SK-N-SH treated with all-trans-retinoic acid at 6 μM for 48 hours (cell line): ENCODE measurements at regions not wholly inside any gene's neighbourhood (a gene's known extent, or its start where the extent isn't known, plus 50 kb on each side); places are given as distances from the start of the nearest gene placed in this dataset.

Experiments used
- ATAC-seq: fragments of 200-7000 bp; cut with Tn5 transposase; 3 replicates; pipeline ENCODE4 v1.9.1; 2020; ENCODE audit warnings: mild to moderate bottlenecking, moderate library complexity
- BACH2 ChIP-seq: fragments of 250-450 bp; sonication (Bioruptor Pico); IDR thresholded peaks from 2 replicates; pipeline ENCODE4 v1.9.0; 2021; ENCODE audit warnings: mild to moderate bottlenecking, borderline replicate concordance
- CSDC2 ChIP-seq: fragments of 250-450 bp; sonication (Bioruptor Pico); IDR thresholded peaks from 2 replicates; pipeline ENCODE4 v1.5.0; 2020; ENCODE audit warnings: mild to moderate bottlenecking, moderate library complexity
- GLIS3 ChIP-seq: fragments of 250-450 bp; sonication (Bioruptor Pico); IDR thresholded peaks from 2 replicates; pipeline ENCODE4 v1.5.0; 2020; ENCODE audit warnings: mild to moderate bottlenecking, moderate library complexity
- OSR1 ChIP-seq: fragments of 250-450 bp; sonication (Bioruptor Pico); IDR thresholded peaks from 2 replicates; pipeline ENCODE4 v1.8.0; 2022; ENCODE audit warnings: moderate library complexity, mild to moderate bottlenecking, inconsistent platforms
- RARB ChIP-seq: fragments of 250-450 bp; sonication (Bioruptor Pico); IDR thresholded peaks from 2 replicates; pipeline ENCODE4 v1.8.0; 2021; ENCODE audit warnings: mild to moderate bottlenecking, moderate library complexity
- TCF4 ChIP-seq: fragments of 250-450 bp; sonication (Bioruptor Pico); IDR thresholded peaks from 2 replicates; pipeline ENCODE4 v1.8.0; 2021; ENCODE audit warnings: mild to moderate bottlenecking, moderate library complexity, borderline replicate concordance
- TOX ChIP-seq: fragments of 250-450 bp; sonication (Bioruptor Pico); IDR thresholded peaks from 2 replicates; pipeline ENCODE4 v1.8.0; 2021; ENCODE audit warnings: mild to moderate bottlenecking, moderate library complexity, borderline replicate concordance
- ZC3H10 ChIP-seq: fragments of 250-450 bp; sonication (Bioruptor Pico); IDR thresholded peaks from 2 replicates; pipeline ENCODE4 v1.5.1; 2021; ENCODE audit warnings: mild to moderate bottlenecking, moderate library complexity
- ZFP3 ChIP-seq: fragments of 250-450 bp; sonication (Bioruptor Pico); IDR thresholded peaks from 2 replicates; pipeline ENCODE4 v1.5.0; 2020; ENCODE audit warnings: mild to moderate bottlenecking, moderate library complexity
- ZFP30 ChIP-seq: fragments of 450-650 bp; formaldehyde crosslinking; IDR thresholded peaks from 2 replicates; pipeline ENCODE4 v1.5.0; 2022; ENCODE audit warnings: mild to moderate bottlenecking, moderate library complexity
- ZNF565 ChIP-seq: fragments of 450-650 bp; formaldehyde crosslinking; conservative IDR thresholded peaks from 2 replicates; pipeline ENCODE4 v1.5.0; 2020; ENCODE audit warnings: low read depth, mild to moderate bottlenecking, moderate library complexity
- TF ChIP-seq, protein P1 (sequence below): fragments of 250-450 bp; sonication (Bioruptor Pico); IDR thresholded peaks from 2 replicates; pipeline ENCODE4 v1.5.1; 2021; ENCODE audit warnings: mild to moderate bottlenecking, moderate library complexity
- TF ChIP-seq, protein P2 (sequence below): fragments of 250-450 bp; sonication (Bioruptor Pico); IDR thresholded peaks from 2 replicates; pipeline ENCODE4 v1.8.0; 2021; ENCODE audit warnings: low read depth, mild to moderate bottlenecking, moderate library complexity, borderline replicate concordance
- TF ChIP-seq, protein P3 (sequence below): fragments of 250-450 bp; sonication (Bioruptor Pico); IDR thresholded peaks from 2 replicates; pipeline ENCODE4 v1.5.0; 2020; ENCODE audit warnings: mild to moderate bottlenecking, moderate library complexity
- TF ChIP-seq, protein P4 (sequence below): fragments of 250-450 bp; sonication (Bioruptor Pico); IDR thresholded peaks from 2 replicates; pipeline ENCODE4 v1.5.1; 2020; ENCODE audit warnings: low read depth, mild to moderate bottlenecking, moderate library complexity
- TF ChIP-seq, protein P5 (sequence below): fragments of 250-450 bp; sonication (Bioruptor Pico); IDR thresholded peaks from 2 replicates; pipeline ENCODE4 v1.8.0; 2020; ENCODE audit warnings: mild to moderate bottlenecking, moderate library complexity, borderline replicate concordance

DNA sequence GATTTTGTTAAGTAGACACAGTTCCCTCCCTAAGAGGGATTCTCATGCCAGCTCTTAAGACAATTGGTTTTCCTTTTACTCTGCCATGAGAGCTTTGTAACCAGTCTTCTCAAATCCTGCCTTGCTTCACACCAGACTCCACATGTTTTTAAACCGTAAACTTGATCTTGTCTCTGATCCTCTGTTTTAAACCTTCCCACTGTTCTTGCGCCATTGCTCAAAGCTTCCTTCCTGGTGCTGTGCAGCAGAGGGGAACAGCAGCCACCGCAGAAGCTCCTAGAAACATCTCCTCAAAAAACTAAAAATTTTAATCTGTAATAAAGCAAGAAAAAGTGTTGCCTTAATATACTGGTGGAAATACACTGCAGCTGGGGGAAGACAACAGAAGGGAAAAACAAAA, 154.5 kb upstream of the SATB1 start:
- TF ChIP-seq, protein P1, sequence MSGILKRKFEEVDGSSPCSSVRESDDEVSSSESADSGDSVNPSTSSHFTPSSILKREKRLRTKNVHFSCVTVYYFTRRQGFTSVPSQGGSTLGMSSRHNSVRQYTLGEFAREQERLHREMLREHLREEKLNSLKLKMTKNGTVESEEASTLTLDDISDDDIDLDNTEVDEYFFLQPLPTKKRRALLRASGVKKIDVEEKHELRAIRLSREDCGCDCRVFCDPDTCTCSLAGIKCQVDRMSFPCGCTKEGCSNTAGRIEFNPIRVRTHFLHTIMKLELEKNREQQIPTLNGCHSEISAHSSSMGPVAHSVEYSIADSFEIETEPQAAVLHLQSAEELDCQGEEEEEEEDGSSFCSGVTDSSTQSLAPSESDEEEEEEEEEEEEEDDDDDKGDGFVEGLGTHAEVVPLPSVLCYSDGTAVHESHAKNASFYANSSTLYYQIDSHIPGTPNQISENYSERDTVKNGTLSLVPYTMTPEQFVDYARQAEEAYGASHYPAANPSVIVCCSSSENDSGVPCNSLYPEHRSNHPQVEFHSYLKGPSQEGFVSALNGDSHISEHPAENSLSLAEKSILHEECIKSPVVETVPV (CRISPR knock-in tag), result no peak
- TF ChIP-seq TCF4 (CRISPR knock-in tag) (no peak), GLIS3 (CRISPR knock-in tag) (no peak), ZFP3 (no peak), BACH2 (CRISPR knock-in tag) (no peak), RARB (no peak), CSDC2 (CRISPR knock-in tag) (no peak), ZC3H10 (CRISPR knock-in tag) (no peak), ZNF565 (CRISPR knock-in tag) (no peak), OSR1 (CRISPR knock-in tag) (no peak)
- TF ChIP-seq, protein P2, sequence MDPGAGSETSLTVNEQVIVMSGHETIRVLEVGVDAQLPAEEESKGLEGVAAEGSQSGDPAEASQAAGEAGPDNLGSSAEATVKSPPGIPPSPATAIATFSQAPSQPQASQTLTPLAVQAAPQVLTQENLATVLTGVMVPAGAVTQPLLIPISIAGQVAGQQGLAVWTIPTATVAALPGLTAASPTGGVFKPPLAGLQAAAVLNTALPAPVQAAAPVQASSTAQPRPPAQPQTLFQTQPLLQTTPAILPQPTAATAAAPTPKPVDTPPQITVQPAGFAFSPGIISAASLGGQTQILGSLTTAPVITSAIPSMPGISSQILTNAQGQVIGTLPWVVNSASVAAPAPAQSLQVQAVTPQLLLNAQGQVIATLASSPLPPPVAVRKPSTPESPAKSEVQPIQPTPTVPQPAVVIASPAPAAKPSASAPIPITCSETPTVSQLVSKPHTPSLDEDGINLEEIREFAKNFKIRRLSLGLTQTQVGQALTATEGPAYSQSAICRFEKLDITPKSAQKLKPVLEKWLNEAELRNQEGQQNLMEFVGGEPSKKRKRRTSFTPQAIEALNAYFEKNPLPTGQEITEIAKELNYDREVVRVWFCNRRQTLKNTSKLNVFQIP (CRISPR knock-in tag), result no peak
- TF ChIP-seq, protein P3, sequence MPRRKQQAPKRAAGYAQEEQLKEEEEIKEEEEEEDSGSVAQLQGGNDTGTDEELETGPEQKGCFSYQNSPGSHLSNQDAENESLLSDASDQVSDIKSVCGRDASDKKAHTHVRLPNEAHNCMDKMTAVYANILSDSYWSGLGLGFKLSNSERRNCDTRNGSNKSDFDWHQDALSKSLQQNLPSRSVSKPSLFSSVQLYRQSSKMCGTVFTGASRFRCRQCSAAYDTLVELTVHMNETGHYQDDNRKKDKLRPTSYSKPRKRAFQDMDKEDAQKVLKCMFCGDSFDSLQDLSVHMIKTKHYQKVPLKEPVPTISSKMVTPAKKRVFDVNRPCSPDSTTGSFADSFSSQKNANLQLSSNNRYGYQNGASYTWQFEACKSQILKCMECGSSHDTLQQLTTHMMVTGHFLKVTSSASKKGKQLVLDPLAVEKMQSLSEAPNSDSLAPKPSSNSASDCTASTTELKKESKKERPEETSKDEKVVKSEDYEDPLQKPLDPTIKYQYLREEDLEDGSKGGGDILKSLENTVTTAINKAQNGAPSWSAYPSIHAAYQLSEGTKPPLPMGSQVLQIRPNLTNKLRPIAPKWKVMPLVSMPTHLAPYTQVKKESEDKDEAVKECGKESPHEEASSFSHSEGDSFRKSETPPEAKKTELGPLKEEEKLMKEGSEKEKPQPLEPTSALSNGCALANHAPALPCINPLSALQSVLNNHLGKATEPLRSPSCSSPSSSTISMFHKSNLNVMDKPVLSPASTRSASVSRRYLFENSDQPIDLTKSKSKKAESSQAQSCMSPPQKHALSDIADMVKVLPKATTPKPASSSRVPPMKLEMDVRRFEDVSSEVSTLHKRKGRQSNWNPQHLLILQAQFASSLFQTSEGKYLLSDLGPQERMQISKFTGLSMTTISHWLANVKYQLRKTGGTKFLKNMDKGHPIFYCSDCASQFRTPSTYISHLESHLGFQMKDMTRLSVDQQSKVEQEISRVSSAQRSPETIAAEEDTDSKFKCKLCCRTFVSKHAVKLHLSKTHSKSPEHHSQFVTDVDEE (CRISPR knock-in tag), result no peak
- ATAC-seq, result no peak

DNA sequence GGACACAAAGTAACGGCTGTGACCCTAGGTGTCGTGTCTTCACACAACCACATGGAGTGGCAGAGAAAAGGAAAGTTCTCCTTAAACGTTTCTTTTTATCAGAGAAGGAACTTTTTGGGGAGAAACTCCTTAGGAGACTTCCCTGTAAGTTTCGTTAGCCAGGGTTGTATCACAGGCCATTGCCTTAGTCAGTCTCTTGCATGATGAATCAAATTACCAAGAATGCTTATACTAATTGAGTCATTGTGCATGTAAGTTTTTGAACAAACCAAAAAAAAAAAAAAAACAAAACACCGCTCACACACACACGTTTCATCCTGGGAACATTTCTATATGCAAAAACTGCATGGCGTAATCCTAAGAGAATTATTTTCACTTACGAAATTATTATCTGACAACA, 150.4 kb upstream of the SATB1 start:
- no peak for TF ChIP-seq ZFP3
- TF ChIP-seq TCF4 (CRISPR knock-in tag), result no peak
- no peak for TF ChIP-seq ZFP30 (CRISPR knock-in tag)
- TF ChIP-seq, protein P4, sequence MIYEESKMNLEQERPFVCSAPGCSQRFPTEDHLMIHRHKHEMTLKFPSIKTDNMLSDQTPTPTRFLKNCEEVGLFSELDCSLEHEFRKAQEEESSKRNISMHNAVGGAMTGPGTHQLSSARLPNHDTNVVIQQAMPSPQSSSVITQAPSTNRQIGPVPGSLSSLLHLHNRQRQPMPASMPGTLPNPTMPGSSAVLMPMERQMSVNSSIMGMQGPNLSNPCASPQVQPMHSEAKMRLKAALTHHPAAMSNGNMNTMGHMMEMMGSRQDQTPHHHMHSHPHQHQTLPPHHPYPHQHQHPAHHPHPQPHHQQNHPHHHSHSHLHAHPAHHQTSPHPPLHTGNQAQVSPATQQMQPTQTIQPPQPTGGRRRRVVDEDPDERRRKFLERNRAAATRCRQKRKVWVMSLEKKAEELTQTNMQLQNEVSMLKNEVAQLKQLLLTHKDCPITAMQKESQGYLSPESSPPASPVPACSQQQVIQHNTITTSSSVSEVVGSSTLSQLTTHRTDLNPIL (CRISPR knock-in tag), result no peak
- TF ChIP-seq, protein P3 (CRISPR knock-in tag), result no peak
- TF ChIP-seq, protein P5, sequence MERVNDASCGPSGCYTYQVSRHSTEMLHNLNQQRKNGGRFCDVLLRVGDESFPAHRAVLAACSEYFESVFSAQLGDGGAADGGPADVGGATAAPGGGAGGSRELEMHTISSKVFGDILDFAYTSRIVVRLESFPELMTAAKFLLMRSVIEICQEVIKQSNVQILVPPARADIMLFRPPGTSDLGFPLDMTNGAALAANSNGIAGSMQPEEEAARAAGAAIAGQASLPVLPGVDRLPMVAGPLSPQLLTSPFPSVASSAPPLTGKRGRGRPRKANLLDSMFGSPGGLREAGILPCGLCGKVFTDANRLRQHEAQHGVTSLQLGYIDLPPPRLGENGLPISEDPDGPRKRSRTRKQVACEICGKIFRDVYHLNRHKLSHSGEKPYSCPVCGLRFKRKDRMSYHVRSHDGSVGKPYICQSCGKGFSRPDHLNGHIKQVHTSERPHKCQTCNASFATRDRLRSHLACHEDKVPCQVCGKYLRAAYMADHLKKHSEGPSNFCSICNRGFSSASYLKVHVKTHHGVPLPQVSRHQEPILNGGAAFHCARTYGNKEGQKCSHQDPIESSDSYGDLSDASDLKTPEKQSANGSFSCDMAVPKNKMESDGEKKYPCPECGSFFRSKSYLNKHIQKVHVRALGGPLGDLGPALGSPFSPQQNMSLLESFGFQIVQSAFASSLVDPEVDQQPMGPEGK (CRISPR knock-in tag), result no peak
- TF ChIP-seq, all 23 proteins: peak for 0
- ATAC-seq, result no peak

DNA sequence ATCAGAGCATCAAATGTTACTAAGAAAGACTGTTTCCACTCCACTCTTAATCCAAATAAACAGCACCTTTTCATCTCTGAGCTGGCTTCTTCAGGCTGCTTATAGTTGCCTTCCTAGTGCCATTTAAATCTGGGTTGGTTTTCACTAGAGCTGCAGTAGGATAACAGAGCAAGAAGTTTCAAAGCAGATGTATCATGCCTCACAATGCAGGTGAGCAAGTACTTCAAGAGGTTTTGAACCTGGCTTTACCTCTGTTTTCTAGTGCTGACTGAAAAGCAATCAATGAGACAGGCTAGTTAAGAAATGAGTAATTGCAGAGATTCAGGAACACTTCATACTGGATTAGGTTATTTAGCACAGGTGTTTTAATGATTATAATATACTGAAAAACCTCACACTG, 147.7 kb upstream of the SATB1 start:
- TF ChIP-seq OSR1 (CRISPR knock-in tag) (no peak), GLIS3 (CRISPR knock-in tag) (no peak), TOX (CRISPR knock-in tag) (no peak), ZNF565 (CRISPR knock-in tag) (no peak), RARB (no peak), ZFP30 (CRISPR knock-in tag) (no peak)
- TF ChIP-seq, protein P1 (CRISPR knock-in tag), result no peak
- TF ChIP-seq, all 23 proteins: peak for 0
- no peak for ATAC-seq
